ENCODE measurements at regions not wholly inside any gene's neighbourhood (a gene's known extent, or its start where the extent isn't known, plus 50 kb on each side); places are given as distances from the start of the nearest gene placed in this dataset.

DNA sequence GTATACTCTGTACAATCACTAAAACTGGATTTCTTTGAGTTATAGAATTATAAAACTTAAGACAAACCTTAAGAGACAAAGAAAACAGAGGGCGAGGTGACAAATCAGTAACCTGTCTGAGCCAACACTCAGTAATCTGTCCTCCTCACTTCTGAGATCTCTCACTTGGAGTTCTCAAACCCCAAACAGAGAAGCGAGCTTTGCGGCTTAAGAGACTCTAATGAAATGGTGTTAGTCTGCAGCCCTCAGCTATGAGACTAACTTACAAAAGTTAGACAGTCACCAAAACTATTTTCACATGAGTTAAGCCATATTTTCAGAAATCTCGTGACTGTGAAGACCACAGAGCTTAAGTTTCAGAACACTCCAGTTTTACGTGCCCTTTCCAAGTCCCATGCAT lies 140.6 kb downstream of the TMX3 start:
- TF ChIP-seq CTCF (IDR thresholded peaks at IDR 0.05; ENCODE audit: low read length) (no peak), EZH2 (IDR thresholded peaks at IDR 0.05; ENCODE audit: borderline replicate concordance, low read length) (no peak)

Data from OCI-LY1 (cell line).